NCI-H187 treated with DMSO at 0.1 percent for 48 hours (cell line): ENCODE measurements at regions not wholly inside any gene's neighbourhood (a gene's known extent, or its start where the extent isn't known, plus 50 kb on each side); places are given as distances from the start of the nearest gene placed in this dataset.

Experiments used
- DNase-seq: peaks from one replicate; lab custom pipeline; 2025; lab: John Stamatoyannopoulos, UW

GRCh38 chr1:94592571-94592920, 51.0 kb upstream of the F3 start:
- no peak for DNase-seq

GRCh38 chr1:94591823-94592570, 50.4 kb upstream of the F3 start:
- DNase-seq = no peak
